NCI-H2227 (cell line): ENCODE measurements at regions not wholly inside any gene's neighbourhood (a gene's known extent, or its start where the extent isn't known, plus 50 kb on each side); places are given as distances from the start of the nearest gene placed in this dataset.

ENCODE experiments used
- DNase-seq: peaks from one replicate; lab custom pipeline; 2025; ENCODE audit not compliant: unreplicated experiment; lab: John Stamatoyannopoulos, UW

GRCh38 chr13:31049833-31050232 is 111.9 kb downstream of the HSPH1 start:
- DNase-seq, result no peak

DNA sequence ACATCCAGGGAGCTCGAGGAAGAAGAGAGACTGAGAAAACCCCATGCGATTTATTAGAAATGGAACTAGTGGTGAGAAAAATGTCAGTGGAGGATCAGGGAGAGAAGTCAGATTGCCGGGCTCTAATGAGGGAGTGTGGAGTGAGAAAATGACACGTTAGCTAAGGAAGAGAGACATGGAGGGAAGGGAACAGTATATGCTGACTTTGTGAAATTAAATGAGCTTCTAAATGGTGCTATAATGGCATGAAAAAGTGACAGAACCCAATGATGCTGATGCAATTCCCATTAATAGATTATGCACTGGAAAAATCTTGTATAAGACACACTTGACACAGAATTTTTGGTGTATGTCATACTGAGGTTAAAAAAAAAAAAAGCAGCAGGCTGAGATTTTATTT is 112.6 kb downstream of the HSPH1 start:
- no peak for DNase-seq

DNA sequence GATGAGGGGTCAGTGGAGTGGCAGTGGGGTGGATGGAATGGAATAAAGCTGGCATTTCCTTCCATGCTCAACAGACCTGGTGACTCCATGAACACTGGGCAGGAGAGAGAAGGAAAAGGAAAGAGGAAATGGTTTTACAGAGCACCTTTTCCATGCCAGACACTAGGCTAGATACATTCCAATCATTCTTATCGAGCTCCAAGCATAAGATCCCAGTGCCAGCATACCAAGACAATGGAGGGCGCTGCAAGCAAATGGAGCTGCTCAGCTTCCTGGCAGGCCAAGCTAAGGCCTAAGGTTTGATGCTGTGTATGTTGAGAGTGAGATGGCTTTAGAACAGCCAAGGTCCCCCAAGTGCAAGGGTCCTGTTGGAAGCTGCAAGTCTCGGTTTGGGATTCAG is 113.2 kb downstream of the HSPH1 start:
- DNase-seq, result no peak

DNA sequence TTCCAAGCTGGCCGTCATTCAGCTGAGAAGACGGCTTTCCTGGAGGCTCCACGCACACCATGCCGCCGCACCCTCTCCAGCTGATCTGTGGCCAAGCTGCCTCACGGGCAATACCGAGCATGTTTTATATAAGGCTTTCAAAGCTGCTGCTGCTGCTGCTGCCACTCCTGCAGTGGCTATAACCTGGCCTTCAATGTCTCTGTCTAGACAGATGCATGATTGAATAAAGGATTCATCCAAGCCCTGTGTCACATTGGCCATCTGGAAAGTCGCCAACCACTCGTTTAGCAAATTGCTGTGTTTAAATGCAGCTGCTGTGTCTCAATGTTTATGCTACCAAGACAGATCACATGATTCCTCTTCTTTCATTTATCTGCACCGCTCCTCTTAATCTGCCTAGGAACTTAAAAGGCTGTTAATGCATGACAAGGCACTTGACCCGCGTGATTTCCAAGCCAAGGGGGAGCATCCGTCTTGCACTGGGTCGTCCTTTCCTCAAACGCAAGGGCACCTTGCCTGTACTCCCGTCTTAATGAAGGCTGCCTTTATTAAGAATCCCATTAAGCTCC is 114.3 kb downstream of the TEX26 start:
- peak; percentile 90 for DNase-seq

GRCh38 chr13:31045286-31046081 is 113.0 kb downstream of the TEX26 start:
- DNase-seq, result peak; percentile 16

DNA sequence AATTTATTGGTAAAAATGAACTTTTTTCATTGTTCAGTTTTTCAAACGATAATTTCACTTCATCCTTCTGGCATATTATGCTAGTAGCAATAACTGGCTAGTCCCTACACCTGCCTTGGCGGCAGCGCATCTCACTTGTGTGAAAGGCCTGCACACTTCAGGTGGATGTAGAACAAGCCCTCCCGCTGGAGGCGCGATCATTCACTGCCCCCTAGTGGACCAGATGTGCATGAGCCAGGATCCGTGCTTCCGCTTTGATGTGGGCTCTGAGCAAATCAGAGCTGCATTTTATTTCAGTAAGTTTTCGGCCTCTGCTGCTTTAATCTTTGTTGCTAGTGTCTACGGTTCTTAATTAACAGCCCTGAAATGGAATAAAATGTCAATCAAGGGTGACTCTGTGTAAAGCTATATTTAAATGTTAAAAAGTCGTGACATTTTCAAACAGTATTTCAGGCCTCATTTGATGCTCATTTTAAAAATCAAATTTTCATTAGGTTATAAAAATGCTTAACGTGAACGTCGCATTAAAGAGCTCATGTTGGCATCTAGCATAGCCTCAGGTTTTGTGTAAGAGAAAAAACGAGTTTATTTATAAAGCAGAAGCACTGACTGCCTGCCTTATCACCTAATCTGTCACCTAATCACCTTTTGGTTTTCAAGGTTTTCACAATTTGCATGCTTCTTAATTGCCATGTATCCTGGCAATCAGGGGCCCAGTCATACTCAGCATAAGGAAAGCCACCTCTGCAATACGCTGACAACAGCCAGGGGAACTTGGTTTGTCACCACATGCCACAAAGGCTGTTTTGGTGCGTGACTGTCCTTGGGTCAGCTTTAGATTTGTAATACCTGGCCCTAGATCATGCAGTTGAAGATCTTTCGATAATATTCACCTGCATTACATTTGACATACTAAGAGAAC is 112.2 kb downstream of the TEX26 start:
- peak; percentile 79 for DNase-seq

- no peak for DNase-seq
These were observed 111.5 kb downstream of the TEX26 start for GRCh38 chr13:31043957-31044356.

- peak; percentile 3 for DNase-seq
These were observed 110.2 kb downstream of the TEX26 start for GRCh38 chr13:31042481-31043165.

- DNase-seq, result no peak
These were observed 109.6 kb downstream of the TEX26 start for GRCh38 chr13:31042049-31042448.

DNA sequence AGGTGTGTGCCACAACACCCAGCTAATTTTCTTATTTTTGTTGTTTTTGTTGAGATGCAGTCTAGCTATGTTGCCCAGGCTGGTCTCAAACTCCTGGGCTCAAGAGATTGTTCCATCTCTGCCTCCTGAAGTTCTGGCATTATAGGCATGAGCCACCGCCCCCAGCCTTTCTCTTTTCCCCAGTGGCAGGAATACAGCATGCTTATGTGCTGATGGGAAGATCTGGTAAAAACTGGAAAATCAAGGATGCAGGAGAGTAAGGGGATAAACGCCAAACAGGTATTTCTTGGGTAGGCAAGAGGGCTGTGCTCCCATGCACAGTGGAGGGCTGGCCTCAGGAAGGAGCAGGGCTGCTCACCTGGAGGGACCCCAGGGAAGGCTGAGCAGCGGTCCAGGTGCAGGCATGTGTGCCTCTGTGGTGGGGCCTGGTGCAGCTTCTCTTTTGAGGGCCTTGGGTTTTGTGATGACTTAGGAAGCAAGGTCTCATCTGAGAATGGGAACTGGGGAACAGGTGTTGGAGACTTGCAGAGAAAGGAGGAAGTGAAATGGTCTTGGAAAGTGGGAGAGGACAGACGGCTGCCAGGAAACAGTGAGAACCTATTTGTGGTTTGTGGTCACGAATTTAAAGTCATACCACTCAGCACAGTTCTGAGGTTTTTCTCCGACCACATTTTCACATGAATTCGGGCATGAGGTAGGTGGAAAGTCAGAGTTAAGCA is 106.5 kb downstream of the TEX26 start:
- no peak for DNase-seq

DNA sequence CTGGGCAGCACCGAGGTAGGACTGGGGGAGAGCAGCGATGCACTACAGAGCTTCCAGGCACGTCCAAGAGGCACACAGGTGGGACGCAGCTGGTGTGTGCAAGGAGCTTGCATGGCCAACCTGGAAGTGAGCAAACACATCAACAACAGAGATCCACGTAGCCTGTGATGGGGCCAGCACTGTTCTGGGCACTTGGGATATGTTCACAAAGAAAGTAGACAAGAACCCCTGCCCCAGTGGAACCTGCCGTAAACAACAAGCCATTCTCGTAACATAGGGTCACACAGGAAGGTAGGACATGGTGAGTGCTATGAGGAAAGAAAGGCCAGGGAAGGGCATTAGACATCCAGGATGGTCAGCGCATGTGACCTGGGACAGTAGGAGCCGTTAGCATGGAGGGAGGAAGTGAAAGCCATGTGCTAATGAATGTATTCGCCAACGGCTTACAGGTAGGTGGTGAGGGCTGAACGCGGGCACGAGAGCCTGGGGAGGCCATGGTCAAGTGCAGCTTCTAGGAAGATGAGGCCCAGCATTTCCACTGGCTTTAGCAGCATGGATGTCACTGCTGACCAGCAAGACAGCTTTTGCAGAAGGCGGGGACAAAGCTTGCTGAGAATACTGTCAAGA is 105.5 kb downstream of the TEX26 start:
- DNase-seq, result no peak

DNA sequence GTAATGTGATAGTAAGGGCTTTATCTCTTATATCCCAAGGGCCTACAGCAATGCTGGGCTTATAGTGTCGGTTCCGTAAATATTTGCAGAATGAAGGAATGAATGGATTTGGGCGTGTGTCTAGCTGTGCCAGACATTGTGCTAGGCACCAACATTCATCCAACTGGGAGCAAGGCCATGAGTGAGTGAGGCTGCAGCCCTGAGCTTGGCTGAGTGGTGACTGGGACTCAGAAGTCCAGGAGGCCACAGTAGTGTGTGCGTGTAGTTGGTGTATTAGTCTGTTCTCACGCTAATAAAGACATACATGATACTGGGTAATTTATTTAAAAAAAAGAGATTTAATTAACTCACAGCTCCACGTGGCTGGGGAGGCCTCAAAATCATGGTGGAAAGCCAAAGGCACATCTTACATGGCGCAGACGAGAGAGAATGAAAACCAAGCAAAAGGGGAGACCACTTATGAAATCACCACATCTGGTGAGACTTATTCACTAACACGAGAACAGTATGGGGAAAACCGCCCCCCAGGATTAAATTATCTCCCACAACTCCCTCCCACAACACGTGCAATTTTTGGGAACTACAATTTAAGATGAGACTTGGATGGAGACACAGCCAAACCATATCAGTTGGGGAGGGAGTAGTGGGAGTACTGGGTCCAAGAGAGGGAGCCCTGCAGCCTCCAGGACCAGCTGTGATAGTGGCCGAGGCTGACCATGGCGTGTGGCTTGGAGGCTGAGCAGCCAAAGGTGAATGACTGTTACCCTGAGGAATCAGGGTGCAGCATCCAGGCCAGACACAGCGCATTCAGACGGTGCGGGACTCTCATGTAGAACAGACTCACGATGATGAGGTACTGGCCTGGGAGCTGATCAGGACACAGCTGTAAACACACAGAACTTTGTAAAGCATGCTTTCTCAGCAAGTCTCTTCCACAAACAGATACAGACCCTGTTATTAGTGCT is 104.6 kb downstream of the TEX26 start:
- no peak for DNase-seq

GRCh38 chr13:31035185-31035965 is 102.9 kb downstream of the TEX26 start:
- DNase-seq, result no peak

- DNase-seq, result no peak
These were observed 100.2 kb downstream of the TEX26 start for GRCh38 chr13:31032528-31033113.

GRCh38 chr13:31031482-31031881 is 99.0 kb downstream of the TEX26 start:
- DNase-seq, result no peak

GRCh38 chr13:31029102-31029501 is 96.6 kb downstream of the TEX26 start:
- peak; percentile 76 for DNase-seq

- no peak for DNase-seq
These were observed 94.7 kb downstream of the TEX26 start for GRCh38 chr13:31027136-31027535.
